AG10803 (cell line): ENCODE measurements at regions not wholly inside any gene's neighbourhood (a gene's known extent, or its start where the extent isn't known, plus 50 kb on each side); places are given as distances from the start of the nearest gene placed in this dataset.
"Not testable (repeated sequence)": the region's sequence is repeated elsewhere in the genome, so short reads cannot be mapped to it uniquely, and the experiment has no call there.

ENCODE experiments used
- DNase-seq: peaks from one replicate; pipeline ENCODE4 v3.0.0; 2010; ENCODE audit warnings: low read depth
- H3K4me3 ChIP-seq: 2 replicates; pipeline ENCODE4 v1.5.1; 2011; ENCODE audit warnings: mild to moderate bottlenecking, low read length, control low read depth
- CTCF ChIP-seq: conservative IDR thresholded peaks from 2 replicates; pipeline ENCODE4 v1.5.1; 2011; ENCODE audit warnings: mild to moderate bottlenecking, low read length, control low read depth, inconsistent platforms

GRCh38 chrX:150229481-150229880 is 133.6 kb upstream of the MAMLD1 start:
- no peak for DNase-seq
- TF ChIP-seq CTCF = no peak

GRCh38 chrX:150230952-150231351 is 132.2 kb upstream of the MAMLD1 start:
- DNase-seq, H3K4me3 ChIP-seq: not testable (repeated sequence)

More at GRCh38 chrX:150229481-150229880, 133.6 kb upstream of the MAMLD1 start:
- no peak overlapping the region for H3K4me3 ChIP-seq

- DNase-seq, H3K4me3 ChIP-seq: not testable (repeated sequence)
These were observed 131.7 kb upstream of the MAMLD1 start for GRCh38 chrX:150231368-150231767.

GRCh38 chrX:150232222-150232621 is 130.9 kb upstream of the MAMLD1 start:
- DNase-seq, H3K4me3 ChIP-seq: not testable (repeated sequence)

GRCh38 chrX:150234126-150234525 is 129.0 kb upstream of the MAMLD1 start:
- H3K4me3 ChIP-seq = no peak overlapping the region
- no peak for TF ChIP-seq CTCF
- no peak for DNase-seq

- no peak for DNase-seq
- no peak for TF ChIP-seq CTCF
- no peak overlapping the region for H3K4me3 ChIP-seq
These were observed 126.8 kb upstream of the MAMLD1 start for GRCh38 chrX:150236327-150236726.

- no peak overlapping the region for H3K4me3 ChIP-seq
- TF ChIP-seq CTCF = no peak
- no peak for DNase-seq
These were observed 124.3 kb upstream of the MAMLD1 start for GRCh38 chrX:150238632-150239382.

- no peak for TF ChIP-seq CTCF
- DNase-seq = no peak
These were observed 123.0 kb upstream of the MAMLD1 start for GRCh38 chrX:150239946-150240642.

GRCh38 chrX:150240643-150240970 is 122.5 kb upstream of the MAMLD1 start:
- no peak for TF ChIP-seq CTCF
- DNase-seq = no peak
- H3K4me3 ChIP-seq = no peak overlapping the region

More at GRCh38 chrX:150239946-150240642, 123.0 kb upstream of the MAMLD1 start:
- no peak overlapping the region for H3K4me3 ChIP-seq
